PC-9 (cell line): ENCODE measurements at regions not wholly inside any gene's neighbourhood (a gene's known extent, or its start where the extent isn't known, plus 50 kb on each side); places are given as distances from the start of the nearest gene placed in this dataset.

ENCODE experiments used
- BruUV-seq: library from RNA; stranded (reverse); fragments of 400-500 nt; replicated peaks from 2 replicates; lab custom pipeline; 2021; lab: Mats Ljungman, UMichigan
- CTCF ChIA-PET: fragments of 300-600 bp; sonication (Branson Sonifier 250); formaldehyde crosslinking; loops from one replicate; lab custom pipeline; 2022; ENCODE audit warnings: antibody characterized with exemption; lab: Charles Lee
- POLR2A ChIA-PET: fragments of 300-600 bp; sonication (Branson Sonifier 250); formaldehyde crosslinking; loops from one replicate; lab custom pipeline; 2022; ENCODE audit warnings: antibody characterized with exemption; ENCODE audit not compliant: unreplicated experiment; lab: Charles Lee
- DNase-seq, 2 experiments: peaks; one replicate each; pipeline versions ENCODE4 v3.0.0 to v3.0.0-alpha.2; 2015 to 2022; ENCODE audit warnings: mixed read lengths in 1 of 2
- H2AFZ ChIP-seq: fragments of 200-600 bp; sonication (generic); 2 replicates; pipeline ENCODE4 v1.8.1; 2017; ENCODE audit warnings: antibody characterized with exemption
- H3F3A ChIP-seq: fragments of 200-600 bp; sonication (generic); 2 replicates; pipeline ENCODE4 v1.8.1; 2017; ENCODE audit warnings: antibody characterized with exemption, mild to moderate bottlenecking, low read depth; ENCODE audit not compliant: insufficient read depth
- H3K27ac ChIP-seq: fragments of 200-600 bp; sonication (generic); 2 replicates; pipeline ENCODE4 v1.6.1; 2016; ENCODE audit warnings: mixed run types
- H3K27me3 ChIP-seq: fragments of 200-600 bp; sonication (generic); 2 replicates; pipeline ENCODE4 v1.6.1; 2016; ENCODE audit warnings: low read depth, mixed run types; ENCODE audit not compliant: insufficient read depth
- H3K36me3 ChIP-seq: fragments of 200-600 bp; sonication (generic); 2 replicates; pipeline ENCODE4 v1.6.1; 2016; ENCODE audit warnings: low read depth, mixed run types
- H3K4me1 ChIP-seq: fragments of 200-600 bp; sonication (generic); replicated peaks from 2 replicates; pipeline ENCODE4 v1.6.1; 2016; ENCODE audit warnings: mixed run types; ENCODE audit not compliant: insufficient read depth
- H3K4me2 ChIP-seq: fragments of 200-600 bp; sonication (generic); 2 replicates; pipeline ENCODE4 v1.6.1; 2017; ENCODE audit warnings: mixed run types
- H3K4me3 ChIP-seq: fragments of 200-600 bp; sonication (generic); 2 replicates; pipeline ENCODE4 v1.6.1; 2016; ENCODE audit warnings: mixed run types
- H3K79me2 ChIP-seq: fragments of 200-600 bp; sonication (generic); 2 replicates; pipeline ENCODE4 v1.6.1; 2017; ENCODE audit warnings: low read depth, mixed run types
- H3K9me2 ChIP-seq: fragments of 200-600 bp; sonication (generic); 2 replicates; pipeline ENCODE4 v1.8.1; 2017; ENCODE audit warnings: mild to moderate bottlenecking; ENCODE audit not compliant: insufficient read depth
- H3K9me3 ChIP-seq: fragments of 200-600 bp; sonication (generic); 2 replicates; pipeline ENCODE4 v1.8.1; 2016; ENCODE audit warnings: low read depth; ENCODE audit not compliant: insufficient read depth
- H4K20me1 ChIP-seq: fragments of 200-600 bp; sonication (generic); 2 replicates; pipeline ENCODE4 v1.8.1; 2017; ENCODE audit not compliant: insufficient read depth
- CTCF ChIP-seq: fragments of 200-600 bp; sonication (generic); conservative IDR thresholded peaks from 2 replicates; pipeline ENCODE4 v1.6.1; 2017; ENCODE audit warnings: mixed run types, antibody characterized with exemption, mild to moderate bottlenecking, moderate library complexity
- EZH2 ChIP-seq: fragments of 200-600 bp; sonication (generic); IDR thresholded peaks from 2 replicates; pipeline ENCODE4 v1.8.0; 2017; ENCODE audit warnings: antibody characterized with exemption, low read depth
- intact Hi-C: fragments of 100-400 bp; cut with micrococcal nuclease; formaldehyde crosslinking; loops from one replicate; pipeline ENCODE4 v1.10.0; 2022; ENCODE audit not compliant: unreplicated experiment

GRCh38 chr2:9764153-9764778 lies 79.0 kb upstream of the TAF1B start:
- CTCF ChIA-PET, result no interaction called here
- BruUV-seq, result no TSS peak
- Histone ChIP-seq H3F3A (peaks cover 19% of the 10 kb centered on the region; the same call in 1 of the 2 replicates), H3K4me2 (peak overlapping the region; percentile 25), H3K36me3 (no peaks in the 10 kb centered on the region), H3K27me3 (no peaks in the 10 kb centered on the region), H3K79me2 (no peaks in the 10 kb centered on the region), H3K9me3 (no peaks in the 10 kb centered on the region), H3K27ac (no peak overlapping the region), H2AFZ (no peak overlapping the region), H3K9me2 (no peaks in the 10 kb centered on the region), H4K20me1 (no peaks in the 10 kb centered on the region), H3K4me1 (peaks cover 17% of the 10 kb centered on the region), H3K4me3 (no peak overlapping the region)
- DNase-seq, result peak in 1 of 2 experiments; percentile 82
- intact Hi-C loops, result no loop called here
- no peak for TF ChIP-seq EZH2
- no peak for TF ChIP-seq CTCF
- POLR2A ChIA-PET, result interaction anchor here (0.6 to 0.7 kb wide), 2 partner anchors 10 to 158 kb away, joined by 3 read pairs; no protein-coding TSS in a partner anchor

- H3K4me1 ChIP-seq, result peaks cover 17% of the 10 kb centered on the region
- H3K4me2 ChIP-seq, result no peak overlapping the region
- no peaks in the 10 kb centered on the region for H3K36me3 ChIP-seq
- BruUV-seq, result no TSS peak
- intact Hi-C loops, result no loop called here
- H2AFZ ChIP-seq, result no peak overlapping the region
- no peaks in the 10 kb centered on the region for H3K27me3 ChIP-seq
- H3K79me2 ChIP-seq, result no peaks in the 10 kb centered on the region
- no peak overlapping the region for H3K27ac ChIP-seq
- TF ChIP-seq CTCF, result no peak
- no peak for TF ChIP-seq EZH2
- H3K4me3 ChIP-seq, result no peak overlapping the region
- no peak for DNase-seq
- no peaks in the 10 kb centered on the region for H3K9me3 ChIP-seq
- H3F3A ChIP-seq, result peaks cover 19% of the 10 kb centered on the region; the same call in 1 of the 2 replicates
- ChIA-PET CTCF (no interaction called here), POLR2A (no interaction called here)
- H4K20me1 ChIP-seq, result no peaks in the 10 kb centered on the region
- H3K9me2 ChIP-seq, result no peaks in the 10 kb centered on the region
Measured at GRCh38 chr2:9765611-9766531, 77.4 kb upstream of the TAF1B start.

GRCh38 chr2:9767656-9768281 lies 75.5 kb upstream of the TAF1B start:
- intact Hi-C loops, result no loop called here
- DNase-seq, result no peak
- Histone ChIP-seq H3K4me3 (no peak overlapping the region), H3K4me1 (peaks cover 17% of the 10 kb centered on the region), H3K9me2 (no peaks in the 10 kb centered on the region), H2AFZ (no peak overlapping the region), H4K20me1 (no peaks in the 10 kb centered on the region), H3K4me2 (no peak overlapping the region), H3K79me2 (no peaks in the 10 kb centered on the region), H3K27ac (no peak overlapping the region), H3K9me3 (no peaks in the 10 kb centered on the region), H3K27me3 (no peaks in the 10 kb centered on the region), H3F3A (peaks cover 10% of the 10 kb centered on the region; the same call in 1 of the 2 replicates), H3K36me3 (no peaks in the 10 kb centered on the region)
- BruUV-seq, result no TSS peak
- ChIA-PET CTCF (interaction anchor here (0.5 kb wide), 1 partner anchor 10 kb away, joined by 3 read pairs; no protein-coding TSS in a partner anchor), POLR2A (no interaction called here)
- TF ChIP-seq CTCF (no peak), EZH2 (no peak)
